GM21423 (cell line): ENCODE measurements at regions not wholly inside any gene's neighbourhood (a gene's known extent, or its start where the extent isn't known, plus 50 kb on each side); places are given as distances from the start of the nearest gene placed in this dataset.

Experiments
- ATAC-seq: cut with Tn5 transposase; IDR thresholded peaks from one replicate; pipeline ENCODE4 v1.9.1; 2021; ENCODE audit warnings: mild to moderate bottlenecking, moderate library complexity; ENCODE audit not compliant: unreplicated experiment

DNA sequence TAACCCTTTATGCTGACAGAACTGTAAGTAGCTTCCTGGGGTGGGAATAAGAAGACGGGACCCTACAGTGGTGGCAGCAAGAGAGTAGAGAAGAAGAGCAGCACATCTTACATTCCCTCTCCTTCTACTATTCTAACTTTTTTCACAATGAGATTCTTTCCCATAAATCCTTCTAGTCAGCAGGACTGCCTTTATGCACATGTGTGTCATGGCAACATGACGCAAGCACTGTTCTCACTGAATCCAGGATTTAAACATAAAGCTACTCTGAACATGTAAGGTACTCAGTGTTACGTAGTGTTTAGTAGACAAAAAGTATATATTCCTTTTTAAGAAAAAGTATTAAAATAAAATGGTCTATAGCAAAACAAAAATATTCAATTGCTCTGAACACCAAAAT lies 309.7 kb upstream of the LYPLAL1 start:
- no peak for ATAC-seq

DNA sequence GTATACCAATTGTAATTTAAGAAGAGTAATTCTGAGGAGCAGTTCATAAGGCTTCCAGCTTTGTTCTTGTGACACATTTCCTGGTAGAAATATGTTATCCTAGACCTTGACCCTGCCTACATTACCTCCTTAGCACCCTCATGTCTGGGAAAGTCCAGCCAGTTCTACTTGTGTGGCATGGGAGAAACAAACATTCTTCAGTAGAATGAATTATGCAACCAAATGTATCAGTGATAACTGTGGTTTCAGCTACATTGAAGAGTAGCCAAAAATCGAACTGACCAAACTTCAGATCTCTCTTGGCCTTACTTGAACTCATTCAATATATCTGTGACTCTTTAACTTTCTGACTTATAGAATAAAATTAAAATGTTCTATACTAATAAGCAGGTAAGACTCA lies 308.1 kb upstream of the LYPLAL1 start:
- no peak for ATAC-seq

DNA sequence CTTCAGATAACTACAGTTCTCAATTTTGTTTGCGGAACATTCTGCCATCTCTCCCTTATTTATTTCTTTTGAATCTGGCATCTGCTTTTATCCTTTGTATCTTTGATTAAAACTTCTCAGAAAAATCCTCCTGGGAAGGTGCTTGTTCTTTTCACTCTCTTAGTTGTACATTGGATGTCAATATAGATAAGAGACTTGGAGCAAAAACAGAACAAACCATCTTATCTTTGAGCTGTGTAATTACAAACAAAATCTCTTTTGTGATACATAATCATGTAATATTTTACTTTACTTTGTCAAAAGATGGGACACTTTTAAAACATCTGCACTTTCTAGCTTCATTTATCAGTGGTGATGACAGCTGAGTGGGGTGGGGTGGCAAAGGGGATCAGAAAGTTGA lies 307.2 kb upstream of the LYPLAL1 start:
- ATAC-seq: no peak

DNA sequence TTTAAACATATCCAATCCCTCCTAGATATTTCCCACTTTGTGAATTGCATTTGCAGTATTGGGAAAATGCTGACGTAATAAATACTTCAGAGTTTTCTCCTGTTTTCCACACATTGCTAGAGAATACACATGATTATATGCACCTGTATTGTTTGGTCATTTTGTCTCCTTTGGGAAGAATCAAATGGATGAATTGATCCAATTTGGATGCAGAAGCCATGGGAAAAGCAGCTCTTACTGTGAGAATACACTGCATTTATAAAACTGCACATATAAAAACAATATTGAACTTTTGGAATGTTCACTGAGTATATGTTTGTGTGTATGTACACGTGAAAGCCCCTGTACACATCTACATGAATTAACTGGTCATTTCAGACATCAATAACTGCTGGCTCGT lies 306.6 kb upstream of the LYPLAL1 start:
- ATAC-seq: no peak

DNA sequence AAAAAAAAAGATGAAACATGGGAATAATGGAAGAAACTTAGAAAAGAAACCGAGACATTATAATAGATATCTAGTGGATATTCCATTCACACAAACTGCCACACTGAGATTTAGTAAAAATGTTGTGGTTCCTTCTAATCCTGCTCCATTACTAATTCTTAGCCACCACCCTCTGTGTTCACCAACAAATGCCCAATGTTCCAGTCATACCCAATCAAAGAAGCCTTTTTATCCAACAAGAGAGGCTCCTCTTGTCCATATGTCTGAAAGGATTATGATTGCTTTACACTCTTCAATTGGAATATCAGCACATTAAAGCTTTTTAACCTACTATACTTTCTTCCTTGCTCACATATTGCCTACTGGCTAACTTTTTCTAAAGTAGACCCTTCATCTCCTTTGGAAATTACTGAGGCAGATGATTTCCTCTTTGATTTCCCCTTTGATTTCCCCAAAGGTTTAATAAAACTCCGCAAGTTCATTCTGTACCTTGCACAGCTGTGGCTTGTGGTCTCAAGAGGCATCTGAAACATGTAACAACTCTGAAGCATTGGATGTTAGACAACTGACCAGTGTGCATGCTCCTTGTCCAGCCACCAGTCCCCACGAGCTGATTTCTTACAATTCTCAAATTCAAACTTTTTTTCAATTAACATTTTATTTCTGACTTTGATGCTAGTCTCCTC lies 305.6 kb upstream of the LYPLAL1 start:
- ATAC-seq: no peak

DNA sequence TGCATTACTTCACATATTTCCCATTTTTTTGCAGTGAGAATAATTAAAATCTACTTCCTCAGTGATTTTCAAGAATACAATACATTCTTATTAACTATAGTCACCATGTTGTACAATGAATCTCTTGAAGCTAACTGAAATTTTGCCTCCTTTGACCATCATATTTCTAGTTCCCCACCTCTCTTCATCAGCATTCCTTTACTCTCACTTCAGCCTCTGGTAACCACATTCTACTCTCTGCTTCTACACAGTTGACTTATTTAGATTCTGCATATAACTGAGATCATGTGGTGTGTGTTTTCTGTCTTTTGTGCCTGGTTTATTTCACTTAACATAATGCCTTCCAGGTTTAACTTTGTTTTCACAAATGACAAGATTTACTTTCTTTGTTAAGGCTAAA lies 304.4 kb upstream of the LYPLAL1 start:
- ATAC-seq: no peak

DNA sequence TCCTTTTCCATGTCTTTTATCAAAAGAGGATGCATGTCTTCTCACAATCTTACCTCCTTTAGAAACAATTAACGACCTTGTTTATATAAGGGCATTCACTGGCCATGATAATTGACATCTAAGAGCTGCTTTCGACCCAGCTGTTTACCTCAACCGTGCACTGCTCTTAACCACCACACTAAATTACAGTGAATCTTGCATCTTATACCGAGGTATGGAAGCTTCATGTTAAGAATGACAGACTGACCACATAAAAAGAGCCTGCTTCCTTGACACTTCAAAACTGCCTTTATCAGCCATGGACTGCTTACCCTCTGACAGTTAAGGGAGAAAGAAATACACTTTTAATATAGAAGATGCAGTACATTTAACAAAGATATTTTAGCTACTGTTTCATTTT lies 301.7 kb upstream of the LYPLAL1 start:
- no peak for ATAC-seq

DNA sequence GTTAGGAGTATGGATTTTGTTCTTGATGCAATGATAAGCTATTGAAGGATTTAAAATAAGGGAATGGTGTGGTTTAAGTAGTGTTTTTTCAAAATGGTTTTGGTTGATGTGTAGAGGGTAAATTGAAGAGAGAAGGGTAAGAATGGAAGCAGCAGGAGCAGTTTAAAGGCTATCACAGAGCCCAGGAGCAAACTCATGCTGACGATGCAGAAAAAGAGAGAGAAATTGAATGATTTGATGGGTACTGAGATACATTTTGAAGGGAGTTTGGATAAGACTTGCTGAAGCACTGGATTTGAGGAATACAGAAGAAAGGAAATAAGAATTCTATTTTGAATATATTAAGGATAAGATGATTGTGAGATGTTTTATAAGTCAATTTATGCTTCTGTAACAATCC lies 300.8 kb upstream of the LYPLAL1 start:
- no peak for ATAC-seq

DNA sequence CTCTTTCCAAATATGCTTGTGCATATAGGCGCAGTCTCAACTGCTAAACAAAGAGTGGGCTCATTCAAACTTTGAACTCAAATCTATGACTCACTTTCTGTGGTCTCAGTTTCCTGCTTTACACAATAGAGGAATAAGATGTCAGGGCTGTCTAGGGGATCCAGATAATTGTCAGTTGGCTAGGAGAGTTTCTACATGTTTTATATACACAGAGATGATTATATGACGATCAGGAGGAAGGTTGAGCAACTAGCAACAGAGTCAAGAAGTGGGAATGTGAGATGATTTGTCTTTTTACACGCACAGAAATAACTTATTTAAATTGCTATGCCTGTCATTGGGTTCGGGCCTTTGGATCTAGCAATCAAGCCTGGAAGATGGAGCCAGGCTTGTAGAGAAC lies 299.4 kb upstream of the LYPLAL1 start:
- no peak for ATAC-seq

DNA sequence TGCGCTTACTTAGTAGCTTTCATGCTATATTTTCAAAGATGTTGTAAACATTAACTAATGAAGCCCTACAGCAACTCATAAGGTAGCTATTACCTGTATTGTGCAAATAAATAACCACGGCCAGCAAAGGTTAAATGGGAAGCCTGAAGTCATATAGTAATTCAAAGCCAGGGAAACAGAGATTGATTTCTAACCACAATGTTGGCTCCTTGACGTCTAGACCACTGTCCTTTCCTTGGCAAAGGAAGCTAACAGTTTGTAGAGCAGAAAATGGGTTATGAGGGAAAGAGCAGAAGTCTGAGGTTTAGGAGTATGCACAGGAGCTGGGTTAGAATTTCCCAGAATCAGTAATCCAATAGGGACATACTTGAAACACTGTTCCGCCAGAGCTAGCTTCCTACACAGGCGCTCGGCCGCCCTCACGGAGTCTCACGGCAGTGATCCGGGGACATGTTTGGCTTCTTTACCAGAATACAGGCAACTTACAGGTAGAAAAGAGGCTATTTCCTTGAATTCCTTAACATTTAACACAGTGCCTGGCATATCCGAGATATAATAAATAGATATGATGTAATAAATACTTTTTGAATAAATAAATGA lies 298.8 kb upstream of the LYPLAL1 start:
- no peak for ATAC-seq

DNA sequence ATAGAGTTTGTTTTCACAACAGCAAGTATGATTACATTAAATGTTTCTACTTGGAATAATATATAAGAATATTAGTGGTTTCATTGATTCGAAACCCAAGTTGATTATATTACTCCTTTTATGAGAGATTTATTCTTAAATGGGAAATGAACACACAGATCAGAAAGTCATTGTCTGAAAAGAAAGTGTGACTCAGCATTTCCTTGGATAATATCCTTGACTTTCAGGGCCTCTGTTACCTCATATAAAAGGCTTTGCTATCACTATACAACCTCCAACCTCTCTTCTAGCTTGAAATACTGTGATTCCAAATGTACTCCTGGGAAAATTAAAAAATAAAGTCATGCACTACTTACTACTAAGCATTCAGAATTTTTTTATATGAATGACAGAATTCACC lies 295.3 kb upstream of the LYPLAL1 start:
- no peak for ATAC-seq

DNA sequence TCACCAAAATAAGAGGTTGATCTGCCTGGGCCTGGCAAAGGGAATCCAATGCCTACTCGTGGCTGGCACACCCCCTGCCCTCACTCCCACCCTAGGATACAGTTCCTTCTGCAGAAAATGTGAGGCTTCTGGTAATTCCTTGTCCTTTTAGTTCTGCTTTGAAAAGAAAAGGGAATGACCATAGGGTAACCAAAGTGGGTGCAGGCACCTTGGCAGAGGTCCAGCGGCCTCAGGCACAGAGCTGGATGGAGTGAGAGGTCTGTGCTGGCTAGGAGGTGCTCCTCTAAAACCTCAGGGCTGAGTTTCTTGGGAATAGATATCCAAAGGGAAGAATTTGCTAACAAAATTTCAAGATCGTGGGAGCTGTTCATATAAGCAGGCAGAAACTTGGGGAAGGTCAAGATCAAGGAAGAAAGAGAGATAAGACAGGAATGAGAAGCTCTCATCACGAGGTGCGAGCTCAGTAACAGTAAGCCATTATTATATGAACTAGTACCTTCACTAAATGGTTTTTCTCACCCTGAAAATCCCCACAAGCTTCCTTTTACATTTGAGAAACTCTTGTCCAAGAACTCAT lies 293.1 kb upstream of the LYPLAL1 start:
- no peak for ATAC-seq

DNA sequence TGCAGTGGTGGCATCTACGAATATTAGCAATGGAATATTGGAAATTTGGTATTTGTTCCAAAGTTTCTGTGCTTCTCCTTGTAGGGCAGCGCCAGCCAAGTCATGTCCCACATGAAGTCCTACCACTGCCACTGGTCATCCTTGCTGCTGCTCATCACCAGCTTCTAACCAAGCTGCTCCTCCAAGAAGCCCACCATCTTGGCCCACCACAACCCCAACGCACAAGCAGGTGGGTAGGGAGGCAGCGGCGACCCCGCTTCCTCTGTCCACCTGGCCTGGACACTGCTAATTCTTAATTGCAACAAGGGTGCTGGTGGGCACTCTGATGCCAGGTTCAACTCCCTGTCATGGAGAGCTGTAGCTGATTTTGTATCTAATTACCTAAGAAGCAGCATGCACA lies 291.2 kb upstream of the LYPLAL1 start:
- ATAC-seq: no peak

DNA sequence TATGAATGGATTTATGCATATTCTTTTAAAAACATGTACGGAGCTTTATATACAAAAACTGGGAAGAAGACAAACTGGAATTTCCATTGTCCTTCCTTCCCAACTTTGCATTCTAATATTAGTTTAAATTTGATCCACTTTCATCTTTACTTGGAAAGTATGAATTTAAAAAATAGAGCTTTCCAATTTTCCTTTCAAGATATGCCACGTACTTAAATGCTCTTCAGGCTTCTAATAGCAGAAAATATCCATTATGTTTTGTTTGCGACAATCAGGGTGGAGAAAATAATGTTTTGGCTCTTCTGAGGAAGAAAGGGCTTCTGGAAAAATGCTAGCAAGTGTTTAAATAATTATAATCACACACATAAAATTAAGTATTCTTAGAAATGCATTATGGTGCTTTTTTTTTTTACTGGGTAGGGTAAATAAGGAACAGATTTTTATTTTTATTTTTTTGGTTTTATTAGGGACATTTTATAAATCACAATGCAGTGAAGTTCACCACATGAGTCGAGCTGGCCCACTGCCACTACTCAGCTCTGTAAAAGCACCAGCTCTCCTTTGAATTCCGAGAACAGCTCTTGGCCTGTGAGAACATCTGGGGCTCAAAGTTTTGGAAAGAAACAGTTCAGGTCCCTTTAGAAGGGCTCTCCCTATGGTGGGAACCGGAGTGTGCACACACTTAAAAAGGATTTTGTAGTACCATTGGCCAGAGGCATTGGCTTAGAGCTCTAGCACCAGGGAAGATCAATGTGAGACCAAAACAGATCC lies 287.4 kb upstream of the LYPLAL1 start:
- no peak for ATAC-seq

DNA sequence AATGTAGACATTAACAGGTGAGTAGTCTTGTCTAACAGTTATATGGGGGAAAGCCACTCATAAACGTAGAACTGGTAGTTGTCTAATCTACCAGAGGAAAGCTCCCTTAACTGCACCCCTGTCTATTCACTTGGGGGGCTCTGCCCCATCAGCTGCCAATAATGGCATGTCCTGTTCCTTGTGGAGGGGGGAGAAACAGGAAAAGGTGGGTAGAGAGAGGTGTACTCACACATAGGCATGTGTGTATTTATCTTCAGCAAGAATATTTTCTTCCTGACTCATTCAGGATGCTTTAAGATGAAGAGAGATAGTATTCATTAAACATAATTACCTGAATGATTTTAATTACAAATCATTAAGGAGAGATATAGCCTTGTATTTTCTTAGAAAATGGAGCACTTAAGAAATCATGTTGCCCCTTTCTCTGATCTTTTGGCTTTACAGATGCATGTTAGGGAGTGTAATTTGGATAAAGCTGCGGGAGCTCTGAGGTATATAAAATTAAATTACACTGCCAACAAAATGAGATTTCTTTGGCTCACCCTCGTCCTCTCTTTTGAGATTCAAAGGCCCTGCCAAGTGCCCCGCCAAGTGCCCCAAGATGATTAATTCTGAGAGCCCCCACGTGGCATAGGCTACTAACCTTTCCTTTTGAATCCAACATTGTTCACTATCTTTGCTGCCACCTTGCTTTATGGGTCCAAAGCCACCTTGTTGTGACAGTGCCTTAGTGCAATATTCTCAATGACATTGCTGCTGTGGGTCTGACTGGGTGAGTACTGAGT lies 286.3 kb upstream of the LYPLAL1 start:
- ATAC-seq: no peak

DNA sequence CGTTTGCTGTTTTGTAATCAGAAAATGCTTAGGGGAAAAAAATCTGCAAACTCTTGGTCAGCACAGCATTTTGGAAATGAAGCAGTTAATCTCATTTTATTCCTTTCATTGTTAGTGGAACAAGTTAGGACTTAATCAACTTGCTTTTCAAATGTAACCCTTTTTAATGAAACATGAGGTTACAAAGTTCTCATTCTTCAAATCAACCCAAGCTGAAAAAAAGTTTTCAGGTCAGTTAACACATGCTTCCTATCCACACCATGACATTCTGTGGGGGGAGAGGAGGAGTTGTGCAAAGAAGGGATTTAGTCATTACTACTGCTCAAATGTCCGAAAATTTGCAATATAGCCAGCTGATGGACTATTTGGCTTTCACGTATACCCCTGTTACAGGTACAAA lies 283.2 kb upstream of the LYPLAL1 start:
- no peak for ATAC-seq

DNA sequence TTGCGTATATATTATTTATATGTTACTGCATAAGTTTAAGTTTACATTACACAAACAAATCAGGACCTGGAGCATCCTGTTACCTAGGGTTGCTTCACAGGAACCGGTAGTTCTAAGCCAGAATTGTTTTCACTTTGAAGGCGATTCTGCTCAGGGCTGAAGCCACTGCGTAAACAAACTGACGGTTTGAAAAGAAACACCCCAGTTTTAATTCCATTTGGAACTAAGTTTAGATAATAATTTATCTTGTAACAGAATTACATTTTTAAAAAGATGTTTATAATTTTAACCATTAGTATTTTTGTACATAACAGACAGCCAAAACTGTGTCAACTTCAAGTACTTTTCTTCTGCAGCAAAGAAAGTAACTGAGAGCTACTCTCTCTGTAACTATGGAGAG lies 282.1 kb upstream of the LYPLAL1 start:
- no peak for ATAC-seq

DNA sequence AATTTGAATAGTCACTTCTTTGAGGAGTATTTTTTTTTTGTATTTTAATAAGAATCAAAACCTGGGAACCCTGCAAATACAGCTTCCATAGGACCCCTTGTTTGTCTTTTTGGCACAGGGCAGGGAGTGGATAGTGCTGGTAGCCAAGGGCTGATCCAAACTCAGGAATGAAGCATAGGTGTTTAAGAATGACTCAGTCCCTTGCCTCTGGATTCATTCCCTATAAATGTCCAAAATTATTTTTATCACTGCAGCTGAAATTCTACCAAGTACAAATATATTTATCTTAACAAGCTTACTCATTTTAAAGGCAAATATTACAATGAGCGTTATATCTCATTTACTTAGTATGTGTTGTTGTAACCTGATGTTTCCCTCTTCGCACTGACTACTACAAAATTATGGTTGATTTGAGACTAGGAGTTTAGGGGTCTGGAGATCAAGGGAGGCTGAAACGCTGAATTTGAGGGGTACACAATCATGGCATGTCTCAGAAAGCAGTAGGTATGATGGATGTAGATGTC lies 278.6 kb upstream of the LYPLAL1 start:
- no peak for ATAC-seq

DNA sequence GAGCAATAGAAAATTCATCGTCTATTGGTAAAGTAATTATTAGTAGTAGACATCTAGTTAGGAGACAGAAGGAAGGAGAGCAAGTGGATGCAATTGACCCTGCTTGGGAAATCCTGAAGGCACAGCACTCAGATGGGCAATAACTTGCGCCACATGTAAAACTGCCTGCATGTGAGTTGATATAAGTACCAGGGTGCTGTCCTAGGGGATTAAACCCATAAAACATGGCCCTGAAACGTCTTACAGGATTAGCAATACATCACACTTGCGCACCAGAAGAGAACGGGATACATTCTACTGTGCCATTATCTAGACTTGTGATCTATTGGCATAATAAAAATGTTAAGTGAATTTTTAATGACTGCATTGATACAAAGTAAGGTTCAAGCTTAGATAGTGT lies 277.5 kb upstream of the LYPLAL1 start:
- no peak for ATAC-seq

DNA sequence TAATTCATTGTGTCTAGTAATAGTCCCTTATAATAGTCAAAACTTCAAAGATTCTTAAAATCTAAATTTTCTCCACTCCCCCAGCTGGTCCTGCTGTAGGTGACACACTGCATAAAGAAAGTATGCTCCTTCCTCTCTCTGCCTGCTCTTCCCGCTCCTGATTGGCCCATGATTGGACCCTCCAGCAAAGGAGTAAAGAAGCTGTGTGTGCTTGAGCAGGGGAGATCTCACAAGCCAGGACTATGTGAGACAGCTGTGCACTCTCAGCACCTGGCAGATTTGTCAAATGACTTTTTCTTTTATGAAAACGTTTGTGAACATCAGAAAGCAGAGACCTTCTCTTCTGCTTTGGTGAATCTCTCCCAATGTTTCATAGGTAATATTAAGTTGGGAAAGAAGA lies 274.8 kb upstream of the LYPLAL1 start:
- ATAC-seq: no peak

DNA sequence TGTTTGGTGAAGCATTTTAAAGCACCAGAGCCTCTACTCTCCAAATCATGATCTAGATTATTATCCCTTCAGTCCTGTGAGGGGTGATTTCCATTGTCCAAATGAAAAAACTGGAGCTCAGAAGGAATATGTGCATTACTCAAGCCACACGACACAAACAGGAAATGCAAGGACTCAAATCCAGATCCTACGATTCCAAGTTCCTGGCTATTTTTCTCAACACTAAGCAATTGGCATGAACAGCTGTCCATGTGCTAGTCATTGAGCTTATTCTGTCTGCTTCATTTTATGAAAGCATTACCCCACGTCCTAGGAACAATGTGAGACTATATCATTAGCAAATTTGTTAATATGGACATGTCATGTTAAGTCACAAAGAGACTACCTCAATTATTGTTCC lies 273.1 kb upstream of the LYPLAL1 start:
- ATAC-seq: no peak
